HG03469 (cell line): ENCODE measurements at regions not wholly inside any gene's neighbourhood (a gene's known extent, or its start where the extent isn't known, plus 50 kb on each side); places are given as distances from the start of the nearest gene placed in this dataset.
A peak's percentile ranks its signal among the peaks of the same experiment; 100 is the strongest.
"Not testable (repeated sequence)": the region's sequence is repeated elsewhere in the genome, so short reads cannot be mapped to it uniquely, and the experiment has no call there.

Experiments
- ATAC-seq: cut with Tn5 transposase; IDR thresholded peaks from one replicate; pipeline ENCODE4 v1.9.1; 2021; ENCODE audit warnings: mild to moderate bottlenecking, moderate library complexity, moderate number of reproducible peaks; ENCODE audit not compliant: unreplicated experiment

GRCh38 chr1:55448261-55448660 is 233.1 kb upstream of the USP24 start:
- no peak for ATAC-seq

DNA sequence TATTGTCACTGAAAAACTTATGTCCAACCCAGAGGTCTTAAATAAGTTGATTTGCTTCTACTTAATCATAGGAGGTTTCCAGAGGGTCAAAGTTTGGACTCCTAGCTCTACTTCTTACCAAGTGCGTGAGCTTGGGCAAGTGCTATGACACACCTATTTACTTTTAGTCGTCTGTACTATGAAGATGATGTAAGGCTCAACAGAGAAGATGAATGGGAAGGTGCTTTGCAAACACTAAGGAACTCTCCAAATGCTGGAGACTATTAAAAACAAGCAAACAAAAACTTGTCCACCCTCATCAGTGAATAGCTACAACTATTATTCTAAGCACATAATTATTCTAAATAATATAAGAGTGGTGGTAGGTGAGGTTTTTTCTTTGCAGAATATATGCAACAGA is 232.3 kb upstream of the USP24 start:
- no peak for ATAC-seq

GRCh38 chr1:55446351-55446750 is 231.2 kb upstream of the USP24 start:
- no peak for ATAC-seq

- peak; percentile 83 for ATAC-seq
These were observed 230.3 kb upstream of the USP24 start for GRCh38 chr1:55445416-55445815.

DNA sequence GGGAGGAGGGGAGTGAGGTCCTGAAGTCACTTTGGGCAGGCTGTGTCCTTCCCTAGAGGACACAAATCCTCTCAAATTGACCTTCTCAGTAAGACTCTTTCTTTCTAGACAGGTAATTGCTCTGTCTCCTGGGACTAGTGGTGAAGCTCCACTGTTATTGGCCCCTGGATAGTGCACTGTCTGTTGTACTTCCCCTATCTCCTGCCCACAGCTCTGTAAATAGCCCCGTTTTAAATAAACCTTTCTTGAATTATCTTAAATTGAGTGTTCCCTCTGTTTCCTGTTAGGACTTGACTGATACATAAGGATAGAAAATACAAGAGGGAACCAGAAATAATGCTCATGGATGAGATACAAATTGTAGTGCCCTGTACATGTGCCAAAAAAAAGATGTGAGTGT is 229.5 kb upstream of the USP24 start:
- no peak for ATAC-seq

- no peak for ATAC-seq
These were observed 228.2 kb upstream of the USP24 start for GRCh38 chr1:55443175-55443915.

- no peak for ATAC-seq
These were observed 226.3 kb upstream of the USP24 start for GRCh38 chr1:55441489-55441888.

GRCh38 chr1:55437692-55438091 is 222.5 kb upstream of the USP24 start:
- ATAC-seq, result no peak

DNA sequence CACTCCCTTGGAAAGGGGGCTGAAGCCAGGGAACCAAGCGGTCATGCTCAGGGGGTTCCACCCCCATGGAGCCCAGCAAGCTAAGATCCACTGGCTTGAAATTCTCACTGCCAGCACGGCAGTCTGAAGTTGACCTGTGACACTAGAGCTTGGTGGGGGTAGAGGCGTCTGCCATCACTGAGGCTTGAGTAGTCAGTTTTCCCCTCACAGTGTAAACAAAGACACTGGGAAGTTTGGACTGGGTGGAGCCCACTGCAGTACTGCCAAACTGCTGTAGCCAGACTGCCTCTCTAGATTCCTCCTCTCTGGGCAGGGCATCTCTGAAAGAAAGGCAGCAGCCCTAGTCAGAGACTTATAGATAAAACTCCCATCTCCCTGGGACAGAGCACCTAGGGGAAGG is 215.6 kb upstream of the USP24 start:
- not testable (repeated sequence) for ATAC-seq

DNA sequence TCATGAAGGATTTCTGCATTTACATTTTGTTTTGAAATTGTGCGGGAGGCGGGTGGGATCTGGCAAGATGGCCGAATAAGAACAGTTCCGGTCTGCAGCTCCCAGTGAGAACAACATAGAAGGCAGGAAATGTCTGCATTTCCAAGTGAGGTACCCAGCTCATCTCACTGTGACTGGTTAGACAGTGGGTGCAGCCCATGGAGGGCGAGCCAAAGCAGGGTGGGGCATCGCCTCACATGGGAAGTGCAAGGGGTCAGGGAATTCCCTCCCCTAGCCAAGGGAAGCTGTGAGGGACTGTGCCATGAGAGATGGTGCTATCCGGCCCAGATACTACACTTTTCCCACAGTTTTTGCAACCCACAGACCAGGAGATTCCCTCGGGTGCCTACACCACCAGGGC is 215.0 kb upstream of the USP24 start:
- ATAC-seq, result not testable (repeated sequence)

DNA sequence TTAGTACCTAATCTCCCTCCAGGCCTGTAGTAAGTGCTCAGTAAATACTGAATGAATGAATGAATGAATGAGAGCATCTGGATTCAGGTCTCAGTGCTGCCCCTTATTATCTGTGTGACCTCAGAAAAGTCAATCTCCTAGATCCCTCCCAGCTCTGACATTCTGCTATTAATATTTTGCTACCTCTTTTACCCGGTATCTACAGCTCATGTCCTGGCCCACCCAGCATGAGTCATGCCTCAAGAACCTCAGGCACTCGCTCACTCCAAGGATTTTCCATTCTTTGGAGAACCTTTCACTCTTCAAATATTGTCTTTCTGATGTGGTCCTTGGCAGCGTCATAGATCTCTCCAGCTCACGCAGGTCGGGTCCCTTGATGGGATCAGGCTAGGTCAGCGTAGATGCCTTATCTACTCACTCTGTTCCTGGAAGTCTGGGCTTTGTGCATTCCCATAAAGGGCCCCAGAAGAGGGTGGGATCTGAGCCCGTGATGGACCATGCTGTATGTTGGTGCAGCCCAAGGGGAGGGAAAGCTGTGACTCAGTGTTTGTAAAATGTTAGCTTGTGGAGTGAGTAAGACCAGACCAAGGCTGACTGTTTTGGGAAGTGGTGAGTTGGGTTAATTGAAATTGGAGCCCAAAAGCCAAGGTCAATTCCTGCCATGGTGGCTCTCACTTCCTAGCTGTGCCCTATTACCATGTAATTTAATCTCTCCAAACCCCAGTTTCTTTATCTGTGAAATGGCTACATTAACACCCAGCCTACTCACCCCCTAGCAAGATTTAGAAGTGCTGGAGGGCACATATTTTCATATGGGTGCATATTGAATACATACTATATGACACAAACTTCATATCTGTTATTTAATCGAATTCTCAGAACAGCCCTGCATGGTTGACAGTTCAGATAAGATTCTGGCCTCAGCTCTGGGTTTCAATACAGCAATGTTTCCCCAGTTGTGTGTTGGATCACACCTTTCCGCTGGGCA is 214.1 kb upstream of the USP24 start:
- no peak for ATAC-seq

DNA sequence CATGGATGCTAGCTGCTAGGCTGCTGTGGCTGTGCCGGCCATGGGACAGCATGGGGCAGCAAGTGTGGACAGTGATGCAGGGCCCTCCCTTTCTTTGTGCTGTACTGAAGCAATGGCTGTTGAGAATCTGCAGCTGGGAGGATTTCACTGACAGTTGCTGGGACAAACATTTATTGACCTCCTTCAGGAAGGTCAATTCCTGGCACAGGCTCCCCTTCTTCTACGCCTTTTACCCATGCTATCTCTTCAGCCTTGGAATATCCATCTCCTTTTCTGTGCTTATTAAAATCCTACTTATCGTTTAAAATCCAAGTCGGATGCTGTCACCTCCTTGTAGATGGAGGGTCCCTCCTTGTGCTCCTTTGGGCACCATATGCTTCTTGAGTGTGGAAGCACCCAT is 213.1 kb upstream of the USP24 start:
- no peak for ATAC-seq

DNA sequence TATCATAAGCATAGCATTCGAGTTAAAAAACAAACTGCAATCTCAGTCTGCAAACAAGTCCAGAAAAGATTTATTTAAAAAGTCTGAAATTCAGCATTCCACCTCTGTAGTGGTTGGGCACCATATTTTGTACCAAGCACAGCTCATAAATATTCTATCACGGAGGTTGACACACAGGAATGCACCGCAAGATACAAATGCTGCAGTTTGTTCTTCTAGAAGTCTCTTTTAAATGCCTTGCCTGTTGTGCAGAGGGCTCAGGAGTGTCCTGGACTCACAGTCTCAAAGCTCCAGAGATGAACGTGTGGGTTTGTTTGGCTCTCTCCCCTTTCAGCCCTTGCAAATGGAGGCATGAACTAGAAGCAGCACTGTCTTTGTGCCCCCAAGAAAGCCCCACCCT is 212.4 kb upstream of the USP24 start:
- ATAC-seq, result no peak

- no peak for ATAC-seq
These were observed 211.5 kb upstream of the USP24 start for GRCh38 chr1:55426619-55427018.

GRCh38 chr1:55426156-55426555 is 211.0 kb upstream of the USP24 start:
- no peak for ATAC-seq

- ATAC-seq, result no peak
These were observed 210.3 kb upstream of the USP24 start for GRCh38 chr1:55425310-55425930.

- no peak for ATAC-seq
These were observed 208.2 kb upstream of the USP24 start for GRCh38 chr1:55423376-55423775.

DNA sequence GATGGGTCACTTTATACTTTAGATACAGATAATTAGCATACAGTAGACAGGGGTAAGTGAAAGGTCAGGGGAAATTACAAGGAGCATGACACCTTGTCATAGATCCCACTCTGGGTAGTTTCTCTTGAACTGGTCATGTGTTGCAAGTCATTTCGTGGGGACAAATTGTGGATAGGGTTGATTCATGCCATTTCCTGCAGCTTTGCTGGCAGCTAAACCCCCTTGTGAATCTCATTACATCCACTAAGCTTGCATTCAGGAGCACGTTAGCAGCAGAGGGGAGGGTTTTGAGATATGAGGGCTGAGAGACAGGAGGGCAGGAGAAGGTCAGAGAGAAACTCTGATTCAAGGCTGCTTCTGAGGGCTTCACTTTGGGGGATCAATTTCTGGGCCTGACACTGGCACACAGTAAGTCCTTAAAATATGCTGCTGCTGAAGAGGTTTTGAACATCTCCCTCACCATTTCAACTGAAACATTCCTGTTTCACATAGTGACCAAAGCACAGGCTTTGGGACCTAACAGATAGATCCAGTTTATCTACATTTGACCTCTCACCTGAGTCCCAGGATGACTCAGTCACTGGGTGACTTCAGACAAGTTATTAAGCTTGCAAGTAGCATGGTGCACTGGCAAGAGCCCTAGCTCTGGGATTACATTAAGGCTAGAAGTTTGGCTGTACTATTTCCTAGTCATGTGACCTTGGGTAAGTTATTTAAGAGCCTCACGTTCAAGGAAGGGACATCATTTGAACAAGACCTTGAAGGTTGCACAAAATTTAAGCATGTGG is 206.0 kb upstream of the USP24 start:
- ATAC-seq, result no peak

DNA sequence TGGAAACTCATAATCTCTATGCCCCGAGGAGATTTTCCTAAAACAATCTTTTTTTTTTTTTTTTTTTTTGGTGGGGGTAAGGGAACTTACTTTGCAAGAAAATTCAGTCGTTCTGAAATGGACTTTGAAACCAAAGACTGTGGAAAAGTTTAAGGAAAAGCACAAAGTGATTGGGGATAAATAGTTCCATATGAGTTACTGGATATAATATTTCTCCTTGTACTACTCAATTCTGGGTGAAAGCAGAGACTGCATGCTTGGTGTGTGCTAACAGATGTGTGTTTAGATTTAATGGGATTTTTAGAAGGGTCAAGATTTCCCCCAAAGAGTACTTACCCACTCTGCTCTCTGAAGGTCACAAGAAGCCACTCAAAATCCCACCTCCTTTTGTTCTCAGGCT is 204.9 kb upstream of the USP24 start:
- ATAC-seq, result no peak

DNA sequence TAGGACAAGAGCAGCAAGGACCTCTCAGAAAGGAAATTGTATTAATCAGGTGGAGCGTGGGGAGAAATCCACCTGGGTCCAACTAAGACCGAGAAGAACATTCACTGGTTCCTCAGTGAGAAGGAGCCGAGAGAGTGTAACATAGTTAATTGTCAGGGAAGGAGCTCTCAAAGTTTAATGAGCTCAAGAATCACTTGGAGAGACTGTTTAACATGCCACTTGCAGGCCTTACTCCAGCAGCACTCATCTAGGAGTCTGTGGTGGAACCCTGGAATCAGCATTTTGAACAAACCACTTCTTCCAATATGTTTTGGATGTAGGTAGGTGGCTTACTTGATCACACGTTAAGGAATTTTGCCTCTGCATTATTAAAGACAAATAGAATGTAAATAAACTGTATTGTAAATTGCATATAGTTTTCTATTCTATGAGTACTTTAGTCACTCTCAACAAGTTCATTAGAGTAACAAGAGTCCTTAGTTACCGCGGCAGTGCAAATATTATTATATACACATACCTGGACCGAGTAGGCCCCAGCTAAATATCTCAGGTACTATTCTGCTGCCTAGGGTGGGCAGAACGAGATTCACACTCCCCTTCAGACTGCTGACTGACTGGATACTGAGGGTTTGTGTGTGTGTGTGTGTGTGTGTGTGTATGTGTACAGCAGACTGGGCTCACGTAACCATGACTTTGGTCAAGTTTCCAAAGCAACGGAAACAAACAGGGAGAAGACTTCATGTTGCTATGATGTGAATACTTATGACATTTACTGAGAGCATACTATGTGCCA is 203.2 kb upstream of the USP24 start:
- no peak for ATAC-seq
